Osteocyte (in vitro differentiated cells): ENCODE measurements at regions not wholly inside any gene's neighbourhood (a gene's known extent, or its start where the extent isn't known, plus 50 kb on each side); places are given as distances from the start of the nearest gene placed in this dataset.

Experiments
- DNase-seq: peaks from one replicate; pipeline ENCODE4 v3.0.0; 2021; ENCODE audit warnings: mixed read lengths; ENCODE audit not compliant: unreplicated experiment; ENCODE audit errors: extremely low spot score
- H3K27ac Mint-ChIP-seq: one replicate; pipeline ENCODE4 v1.8.0; 2021; ENCODE audit warnings: mild to moderate bottlenecking, mixed read lengths; ENCODE audit not compliant: unreplicated experiment
- H3K27me3 Mint-ChIP-seq: one replicate; pipeline ENCODE4 v1.8.0; 2021; ENCODE audit warnings: mixed read lengths; ENCODE audit not compliant: unreplicated experiment
- H3K36me3 Mint-ChIP-seq: one replicate; pipeline ENCODE4 v1.8.0; 2021; ENCODE audit warnings: mixed read lengths; ENCODE audit not compliant: unreplicated experiment
- H3K4me1 Mint-ChIP-seq: one replicate; pipeline ENCODE4 v1.8.0; 2021; ENCODE audit warnings: mixed read lengths; ENCODE audit not compliant: unreplicated experiment
- H3K4me3 Mint-ChIP-seq: one replicate; pipeline ENCODE4 v1.8.0; 2021; ENCODE audit warnings: mild to moderate bottlenecking, moderate library complexity, mixed read lengths; ENCODE audit not compliant: unreplicated experiment
- H3K9me3 Mint-ChIP-seq: one replicate; pipeline ENCODE4 v1.8.0; 2021; ENCODE audit warnings: mixed read lengths; ENCODE audit not compliant: unreplicated experiment
- TF ChIP-seq, protein P1 (sequence below): fragments of 200-600 bp; sonication (generic); IDR thresholded peaks from 2 replicates; pipeline ENCODE4 v1.5.0; 2021; ENCODE audit warnings: antibody characterized with exemption, mild to moderate bottlenecking, moderate library complexity

DNA sequence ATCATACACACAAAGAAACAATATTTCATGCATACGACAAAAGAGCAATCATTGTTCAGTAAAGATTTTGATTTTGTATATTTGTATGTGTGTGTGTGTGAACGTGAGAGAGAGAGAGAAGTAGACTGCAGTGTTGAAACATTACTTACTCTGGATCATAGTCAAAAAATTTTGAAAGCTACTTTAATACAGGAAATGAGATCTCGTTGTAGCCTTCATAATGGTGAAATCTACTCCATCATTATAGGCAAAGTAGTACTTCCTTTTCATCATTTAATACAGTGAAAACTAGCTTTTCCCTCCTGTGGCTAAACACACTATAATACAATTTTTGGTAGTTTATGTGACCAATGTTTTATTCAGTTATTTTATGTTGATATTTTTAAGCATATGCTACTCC lies 1427.7 kb upstream of the C9orf72 start:
- peaks cover 6% of the 10 kb centered on the region for H3K9me3 Mint-ChIP-seq
- TF ChIP-seq, protein P1, sequence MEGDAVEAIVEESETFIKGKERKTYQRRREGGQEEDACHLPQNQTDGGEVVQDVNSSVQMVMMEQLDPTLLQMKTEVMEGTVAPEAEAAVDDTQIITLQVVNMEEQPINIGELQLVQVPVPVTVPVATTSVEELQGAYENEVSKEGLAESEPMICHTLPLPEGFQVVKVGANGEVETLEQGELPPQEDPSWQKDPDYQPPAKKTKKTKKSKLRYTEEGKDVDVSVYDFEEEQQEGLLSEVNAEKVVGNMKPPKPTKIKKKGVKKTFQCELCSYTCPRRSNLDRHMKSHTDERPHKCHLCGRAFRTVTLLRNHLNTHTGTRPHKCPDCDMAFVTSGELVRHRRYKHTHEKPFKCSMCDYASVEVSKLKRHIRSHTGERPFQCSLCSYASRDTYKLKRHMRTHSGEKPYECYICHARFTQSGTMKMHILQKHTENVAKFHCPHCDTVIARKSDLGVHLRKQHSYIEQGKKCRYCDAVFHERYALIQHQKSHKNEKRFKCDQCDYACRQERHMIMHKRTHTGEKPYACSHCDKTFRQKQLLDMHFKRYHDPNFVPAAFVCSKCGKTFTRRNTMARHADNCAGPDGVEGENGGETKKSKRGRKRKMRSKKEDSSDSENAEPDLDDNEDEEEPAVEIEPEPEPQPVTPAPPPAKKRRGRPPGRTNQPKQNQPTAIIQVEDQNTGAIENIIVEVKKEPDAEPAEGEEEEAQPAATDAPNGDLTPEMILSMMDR = no peak

DNA sequence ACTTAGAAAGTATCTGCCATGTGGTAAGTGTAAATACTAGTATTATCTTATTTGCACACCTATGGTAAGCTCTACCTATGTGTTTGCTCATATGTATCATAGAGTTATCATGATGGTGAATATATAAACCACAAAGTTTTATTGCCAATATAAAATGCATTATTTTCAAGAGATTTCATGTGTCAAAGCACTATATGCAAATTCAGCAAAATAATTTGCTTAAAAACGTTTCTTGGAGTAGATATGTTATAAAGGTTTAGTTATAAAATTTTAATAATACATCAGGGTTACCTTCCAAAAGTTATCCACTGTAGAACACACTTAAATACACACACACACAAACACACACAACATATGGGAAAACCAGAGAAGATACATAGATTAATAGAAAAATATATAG lies 1431.7 kb upstream of the C9orf72 start:
- no peak overlapping the region for H3K27ac Mint-ChIP-seq
- H3K27me3 Mint-ChIP-seq = no peaks in the 10 kb centered on the region
- H3K36me3 Mint-ChIP-seq = no peaks in the 10 kb centered on the region
- no peaks in the 10 kb centered on the region for H3K9me3 Mint-ChIP-seq
- TF ChIP-seq, protein P1 = no peak
- no peak for DNase-seq
- H3K4me1 Mint-ChIP-seq = no peaks in the 10 kb centered on the region
- no peak overlapping the region for H3K4me3 Mint-ChIP-seq

More for the DNA sequence above, 1427.7 kb upstream of the C9orf72 start:
- Mint-ChIP-seq H3K27ac (no peak overlapping the region), H3K36me3 (no peaks in the 10 kb centered on the region), H3K4me1 (no peaks in the 10 kb centered on the region), H3K4me3 (no peak overlapping the region), H3K27me3 (no peaks in the 10 kb centered on the region)
- no peak for DNase-seq

DNA sequence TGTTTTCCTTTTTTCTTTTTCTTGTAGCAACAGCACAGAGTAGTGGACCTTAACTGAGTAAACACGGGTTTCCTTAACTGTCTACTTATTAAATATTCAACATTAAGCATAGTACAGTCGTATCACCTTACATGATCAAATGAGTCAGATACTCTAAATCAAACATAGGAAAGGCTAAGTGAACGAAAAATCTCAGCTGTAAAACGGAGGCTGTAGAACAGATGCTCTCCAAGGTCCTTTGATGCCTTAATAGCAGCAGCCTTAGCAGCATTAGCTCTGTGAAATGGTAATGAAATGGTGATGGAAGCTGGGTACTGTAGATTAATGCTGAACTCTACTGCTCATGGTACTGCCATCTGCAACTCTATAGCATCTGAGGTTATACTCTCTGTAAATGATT lies 1433.3 kb upstream of the C9orf72 start:
- no peaks in the 10 kb centered on the region for H3K36me3 Mint-ChIP-seq
- no peak overlapping the region for H3K27ac Mint-ChIP-seq
- TF ChIP-seq, protein P1 = no peak
- no peak for DNase-seq
- H3K27me3 Mint-ChIP-seq = no peaks in the 10 kb centered on the region
- no peaks in the 10 kb centered on the region for H3K9me3 Mint-ChIP-seq
- no peaks in the 10 kb centered on the region for H3K4me1 Mint-ChIP-seq
- H3K4me3 Mint-ChIP-seq = no peak overlapping the region

DNA sequence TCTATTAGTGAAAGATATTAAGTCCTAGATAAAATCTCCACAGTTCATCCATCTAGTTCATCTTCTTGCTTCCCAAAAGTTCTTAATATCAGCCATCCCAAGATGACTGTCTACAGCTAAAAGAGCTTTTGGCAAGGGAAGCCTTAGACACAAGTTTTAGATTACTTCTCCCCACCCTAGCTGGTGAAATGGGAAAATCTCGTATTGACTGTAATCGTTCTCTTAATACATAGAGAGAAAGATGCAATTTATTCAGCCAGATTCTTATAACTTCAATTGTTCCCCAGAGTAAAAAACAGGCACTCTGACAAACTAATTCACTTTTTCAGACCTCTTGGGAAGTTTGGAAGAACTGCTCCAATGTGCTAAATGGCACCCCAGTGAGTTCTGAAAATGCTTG lies 1439.6 kb upstream of the C9orf72 start:
- H3K27ac Mint-ChIP-seq = no peak overlapping the region
- TF ChIP-seq, protein P1 = no peak
- no peak for DNase-seq
- H3K9me3 Mint-ChIP-seq = no peaks in the 10 kb centered on the region
- no peak overlapping the region for H3K4me3 Mint-ChIP-seq
- no peaks in the 10 kb centered on the region for H3K4me1 Mint-ChIP-seq
- no peaks in the 10 kb centered on the region for H3K27me3 Mint-ChIP-seq
- no peaks in the 10 kb centered on the region for H3K36me3 Mint-ChIP-seq

DNA sequence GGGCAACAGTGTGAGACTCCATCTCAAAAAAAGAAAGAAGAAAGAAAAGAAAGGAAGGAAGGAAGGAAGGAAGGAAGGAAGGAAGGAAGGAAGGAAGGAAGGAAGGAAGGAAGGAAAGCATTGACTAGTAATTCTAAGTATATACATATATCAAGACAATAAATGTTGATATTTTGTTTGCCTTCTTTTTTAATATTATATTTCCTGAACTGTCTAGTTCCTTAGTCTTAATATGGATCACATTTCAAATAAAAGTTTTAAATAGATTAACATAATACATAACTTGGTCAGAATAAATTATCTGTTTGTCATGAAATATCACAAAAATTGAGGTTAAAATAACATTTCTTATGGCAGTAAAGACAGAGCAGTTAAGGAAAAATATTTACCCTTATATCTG lies 1448.4 kb upstream of the C9orf72 start:
- TF ChIP-seq, protein P1 = no peak
- Mint-ChIP-seq H3K4me3 (no peak overlapping the region), H3K27me3 (no peaks in the 10 kb centered on the region), H3K4me1 (no peaks in the 10 kb centered on the region), H3K36me3 (no peaks in the 10 kb centered on the region), H3K27ac (no peak overlapping the region), H3K9me3 (no peaks in the 10 kb centered on the region)
- DNase-seq = no peak
